Endothelial cell of umbilical vein (primary cell): ENCODE measurements at regions not wholly inside any gene's neighbourhood (a gene's known extent, or its start where the extent isn't known, plus 50 kb on each side); places are given as distances from the start of the nearest gene placed in this dataset.

Experiments used
- BruUV-seq: library from RNA; stranded (reverse); fragments of 400-500 nt; replicated peaks from 2 replicates; lab custom pipeline; 2021; lab: Mats Ljungman, UMichigan
- CTCF ChIA-PET: fragments of 300-600, 350-600 bp; sonication (Branson Sonifier 250); formaldehyde crosslinking; loops from one replicate; lab custom pipeline; 2021; ENCODE audit warnings: antibody characterized with exemption, inconsistent platforms; lab: Charles Lee
- POLR2A ChIA-PET: fragments of 300-600, 350-600 bp; sonication (Branson Sonifier 250); formaldehyde crosslinking; loops from one replicate; lab custom pipeline; 2021; ENCODE audit warnings: antibody characterized with exemption, inconsistent platforms; lab: Charles Lee
- DNase-seq: peaks from one replicate; pipeline ENCODE4 v3.0.0-alpha.2; 2011; ENCODE audit warnings: low read depth, low spot score
- FAIRE-seq: peaks from 2 replicates; lab custom pipeline; 2011; peaks lifted over from hg19 to GRCh38; lab: Jason Lieb, UNC
- H2AFZ ChIP-seq: 2 replicates; pipeline ENCODE4 v1.6.0; 2012; ENCODE audit warnings: low read depth, low read length, control low read depth, inconsistent platforms
- H3K27ac ChIP-seq: 2 replicates; pipeline ENCODE4 v1.5.1; 2011; ENCODE audit warnings: low read depth, mild to moderate bottlenecking, control low read depth, low read length, moderate library complexity; ENCODE audit not compliant: insufficient read depth
- H3K27me3 ChIP-seq, 2 experiments: 2 replicates each; pipeline versions ENCODE4 v1.6.0 to v1.6.1; 2011; ENCODE audit warnings: low read length in 2 of 2, mixed read lengths in 1 of 2; ENCODE audit not compliant: control insufficient read depth in 2 of 2, insufficient read depth in 2 of 2
- H3K36me3 ChIP-seq, 2 experiments: 2 replicates in 1 of 2; 3 replicates in 1 of 2; pipeline ENCODE4 v1.5.1; 2011; ENCODE audit warnings: low read length in 2 of 2, mild to moderate bottlenecking in 1 of 2, moderate library complexity in 1 of 2; ENCODE audit not compliant: control insufficient read depth in 2 of 2, insufficient read depth in 2 of 2; ENCODE audit errors: extremely low read depth in 1 of 2
- H3K4me1 ChIP-seq: 3 replicates; pipeline ENCODE4 v1.5.1; 2011; ENCODE audit warnings: mild to moderate bottlenecking, low read length; ENCODE audit not compliant: control insufficient read depth, insufficient read depth; ENCODE audit errors: extremely low read depth
- H3K4me2 ChIP-seq: 2 replicates; pipeline ENCODE4 v1.6.1; 2011; ENCODE audit warnings: low read length, control low read depth, mixed read lengths; ENCODE audit not compliant: insufficient read depth
- H3K4me3 ChIP-seq, 3 experiments: fragments of 200-600 bp in 1 of 3; sonication (generic), shearing (Covaris generic) in 1 of 3; replicated peaks in 1 of 3; 2 replicates each; pipeline ENCODE4 v1.5.1; 2011 to 2016; ENCODE audit warnings: control low read depth in 3 of 3, low read length in 3 of 3, mild to moderate bottlenecking in 2 of 3, inconsistent platforms in 1 of 3, low read depth in 1 of 3, moderate library complexity in 1 of 3; ENCODE audit not compliant: insufficient read depth in 1 of 3
- H3K79me2 ChIP-seq: 2 replicates; pipeline ENCODE4 v1.6.0; 2012; ENCODE audit warnings: low read length, inconsistent platforms; ENCODE audit not compliant: control insufficient read depth, insufficient read depth
- H3K9ac ChIP-seq: replicated peaks from 2 replicates; pipeline ENCODE3; 2011; ENCODE audit warnings: low read length, control low read depth; ENCODE audit not compliant: insufficient read depth; ENCODE audit errors: extremely low read depth
- H3K9me1 ChIP-seq: replicated peaks from 3 replicates; pipeline ENCODE4 v1.6.0; 2011; ENCODE audit warnings: mild to moderate bottlenecking, low read length; ENCODE audit not compliant: control insufficient read depth, insufficient read depth; ENCODE audit errors: extremely low read depth
- H3K9me3 ChIP-seq: replicated peaks from 2 replicates; pipeline ENCODE4 v1.5.1; 2012; ENCODE audit warnings: low read length, inconsistent platforms; ENCODE audit not compliant: control insufficient read depth, insufficient read depth
- H4K20me1 ChIP-seq: replicated peaks from 2 replicates; pipeline ENCODE3; 2011; ENCODE audit warnings: mild to moderate bottlenecking, low read length; ENCODE audit not compliant: control insufficient read depth, insufficient read depth; ENCODE audit errors: extremely low read depth
- CTCF ChIP-seq, 2 donors: IDR thresholded peaks; 1 replicate in 1 of 2; 2 replicates in 1 of 2; pipeline ENCODE4 v1.5.1; 2011; ENCODE audit warnings: low read length in 2 of 2, mild to moderate bottlenecking in 2 of 2, moderate library complexity in 2 of 2, control low read depth in 1 of 2, inconsistent platforms in 1 of 2, low read depth in 1 of 2; ENCODE audit not compliant: insufficient read depth in 1 of 2; ENCODE audit errors: extremely low read depth in 1 of 2
- EZH2 ChIP-seq: IDR thresholded peaks from 2 replicates; pipeline ENCODE4 v1.6.1; 2012; ENCODE audit warnings: borderline replicate concordance, low read depth, mild to moderate bottlenecking, moderate library complexity, low read length, inconsistent platforms; ENCODE audit not compliant: severe bottlenecking
- FOS ChIP-seq: IDR thresholded peaks from 2 replicates; pipeline ENCODE4 v1.6.1; 2011; ENCODE audit warnings: mild to moderate bottlenecking, low read length, moderate library complexity, borderline replicate concordance; ENCODE audit not compliant: insufficient read depth
- GATA2 ChIP-seq: IDR thresholded peaks from 2 replicates; pipeline ENCODE4 v1.7.0; 2011; ENCODE audit warnings: low read depth, mild to moderate bottlenecking, moderate library complexity, mixed read lengths, low read length; ENCODE audit not compliant: insufficient read length, insufficient read depth
- JUN ChIP-seq: IDR thresholded peaks from 2 replicates; pipeline ENCODE4 v1.6.1; 2011; ENCODE audit warnings: borderline replicate concordance, low read depth; ENCODE audit not compliant: insufficient read length, insufficient read depth
- MAX ChIP-seq: IDR thresholded peaks from 2 replicates; pipeline ENCODE4 v1.6.1; 2011; ENCODE audit not compliant: insufficient read depth, insufficient read length
- MYC ChIP-seq: IDR thresholded peaks from one replicate; pipeline ENCODE4 v1.6.1; 2011; ENCODE audit warnings: mild to moderate bottlenecking, low read depth, low read length
- POLR2A ChIP-seq: IDR thresholded peaks from 2 replicates; pipeline ENCODE4 v1.6.1; 2012; ENCODE audit warnings: low read depth, mild to moderate bottlenecking, control low read depth, low read length
- POLR2AphosphoS5 ChIP-seq: IDR thresholded peaks from 2 replicates; pipeline ENCODE4 v1.6.1; 2012; ENCODE audit warnings: low read depth, mild to moderate bottlenecking, control low read depth, low read length, moderate library complexity; ENCODE audit not compliant: insufficient read depth
- dilution Hi-C: fragments of 300-500 bp; cut with MboI; formaldehyde crosslinking; loops from one replicate; pipeline ENCODE4 v1.15.0; 2019; ENCODE audit warnings: low sequenced_read_pairs; ENCODE audit not compliant: extremely low pct_ligation_motif_present
- intact Hi-C: fragments of 100-400 bp; cut with micrococcal nuclease; formaldehyde crosslinking; loops from one replicate; pipeline ENCODE4 v1.10.0; 2022

GRCh38 chr1:57655161-57655560 is 231.3 kb upstream of the DAB1 start:
- ChIA-PET POLR2A (no interaction called here), CTCF (no interaction called here)
- no peak overlapping the region for H2AFZ ChIP-seq
- no TSS peak for BruUV-seq
- no peak overlapping the region for H3K9ac ChIP-seq
- FAIRE-seq, result no peak
- no peaks in the 10 kb centered on the region for H3K36me3 ChIP-seq
- H3K9me3 ChIP-seq, result no peaks in the 10 kb centered on the region
- no peaks in the 10 kb centered on the region for H3K4me1 ChIP-seq
- TF ChIP-seq CTCF (IDR thresholded peaks at IDR 0.05; ENCODE audit: extremely low read depth in 1 of 2, insufficient read depth in 1 of 2, low read depth in 1 of 2, low read length in 2 of 2), result no peak
- no peak for TF ChIP-seq POLR2A
- TF ChIP-seq GATA2, result no peak
- TF ChIP-seq MAX, result no peak
- TF ChIP-seq POLR2AphosphoS5, result no peak
- no peak for TF ChIP-seq JUN
- no peak for TF ChIP-seq EZH2
- no peak for TF ChIP-seq FOS
- TF ChIP-seq MYC, result no peak
- H3K27me3 ChIP-seq, result no peaks in the 10 kb centered on the region
- H3K4me3 ChIP-seq, result no peak overlapping the region
- no peaks in the 10 kb centered on the region for H4K20me1 ChIP-seq
- no peak overlapping the region for H3K4me2 ChIP-seq
- H3K27ac ChIP-seq, result no peak overlapping the region
- no peak for DNase-seq
- H3K79me2 ChIP-seq, result no peaks in the 10 kb centered on the region
- dilution Hi-C loops (no loop called here), intact Hi-C loops (no loop called here)
- H3K9me1 ChIP-seq, result no peaks in the 10 kb centered on the region
